ENCODE measurements at regions not wholly inside any gene's neighbourhood (a gene's known extent, or its start where the extent isn't known, plus 50 kb on each side); places are given as distances from the start of the nearest gene placed in this dataset.

- no peak overlapping the region for H3K4me3 Mint-ChIP-seq
- H3K36me3 Mint-ChIP-seq, result no peaks in the 10 kb centered on the region
- peaks cover 0 to 3% of the 10 kb centered on the region in 2 donors for H3K27me3 Mint-ChIP-seq (ENCODE audit: low read depth in 2 of 2)
- no peak overlapping the region for H3K27ac ChIP-seq (ENCODE audit: low read length)
- intact Hi-C loops (cut with micrococcal nuclease), result no loop called here
- H3K27me3 ChIP-seq (ENCODE audit: control insufficient read depth, insufficient read depth, low read length), result no peaks in the 10 kb centered on the region
- DNase-seq (no peak), ATAC-seq (no peak)
- H3K4me1 Mint-ChIP-seq, result no peaks in the 10 kb centered on the region
- no peak overlapping the region for H3K27ac Mint-ChIP-seq
- WGBS (ENCODE audit: insufficient coverage), result 62% methylated on average over 3 of the region's 3 CpGs
- H3K9me3 Mint-ChIP-seq, result peaks cover 0 to 2% of the 10 kb centered on the region in 2 donors
- no peaks in the 10 kb centered on the region for H3K36me3 ChIP-seq (ENCODE audit: control insufficient read depth, insufficient read depth, low read length)
- H3K9me3 ChIP-seq (ENCODE audit: control insufficient read depth, insufficient read depth, low read length), result no peaks in the 10 kb centered on the region
- no peaks in the 10 kb centered on the region for H3K4me1 ChIP-seq (ENCODE audit: control insufficient read depth, insufficient read depth, low read length)
- no peak overlapping the region for H3K4me3 ChIP-seq (ENCODE audit: low read length)
- no peak for TF ChIP-seq CTCF (IDR thresholded peaks at IDR 0.05)
These were observed 131.1 kb downstream of the TMEM114 start for GRCh38 chr16:8459085-8459733.

DNA sequence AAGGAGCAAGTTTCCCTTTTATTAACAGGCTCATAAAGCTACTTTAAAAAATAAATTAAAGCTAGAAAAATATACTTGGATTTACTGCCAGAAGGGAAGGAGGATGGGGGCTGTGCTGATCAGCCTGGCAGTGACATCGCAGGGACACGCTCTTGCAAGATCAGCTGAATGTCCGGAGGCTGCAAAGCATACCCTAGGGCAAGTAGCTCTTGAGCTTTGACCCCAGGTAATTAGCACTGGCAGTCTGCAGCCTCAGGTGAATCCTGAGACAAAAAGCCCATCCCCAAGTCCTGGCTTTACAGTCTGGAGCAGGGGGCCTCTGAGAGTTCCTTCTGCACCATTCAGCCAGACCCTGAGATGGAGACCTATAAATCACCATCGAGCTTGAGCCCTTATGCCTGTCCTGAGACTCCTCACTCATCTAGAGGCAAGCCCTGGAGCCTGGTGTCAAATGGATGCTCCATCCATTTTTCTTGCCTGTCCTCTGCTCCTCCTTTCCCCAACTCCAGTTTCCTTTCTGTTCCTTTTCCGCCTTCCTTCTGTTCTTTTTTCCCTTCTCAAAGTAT lies 131.7 kb downstream of the TMEM114 start:
- no peaks in the 10 kb centered on the region for H3K27me3 ChIP-seq (ENCODE audit: control insufficient read depth, insufficient read depth, low read length)
- H3K27ac Mint-ChIP-seq, result no peak overlapping the region
- H3K4me3 Mint-ChIP-seq, result no peak overlapping the region
- no peaks in the 10 kb centered on the region for H3K4me1 ChIP-seq (ENCODE audit: control insufficient read depth, insufficient read depth, low read length)
- 84% methylated on average over 5 of the region's 5 CpGs for WGBS (ENCODE audit: insufficient coverage)
- intact Hi-C loops (cut with micrococcal nuclease), result no loop called here
- peaks cover 0 to 3% of the 10 kb centered on the region in 2 donors for H3K27me3 Mint-ChIP-seq (ENCODE audit: low read depth in 2 of 2)
- ATAC-seq, result no peak
- DNase-seq, result no peak
- no peak overlapping the region for H3K4me3 ChIP-seq (ENCODE audit: low read length)
- no peaks in the 10 kb centered on the region for H3K36me3 Mint-ChIP-seq
- H3K36me3 ChIP-seq (ENCODE audit: control insufficient read depth, insufficient read depth, low read length), result no peaks in the 10 kb centered on the region
- peaks cover 0 to 4% of the 10 kb centered on the region in 2 donors for H3K9me3 Mint-ChIP-seq
- TF ChIP-seq CTCF (IDR thresholded peaks at IDR 0.05), result no peak
- no peak overlapping the region for H3K27ac ChIP-seq (ENCODE audit: low read length)
- no peaks in the 10 kb centered on the region for H3K4me1 Mint-ChIP-seq
- no peaks in the 10 kb centered on the region for H3K9me3 ChIP-seq (ENCODE audit: control insufficient read depth, insufficient read depth, low read length)

DNA sequence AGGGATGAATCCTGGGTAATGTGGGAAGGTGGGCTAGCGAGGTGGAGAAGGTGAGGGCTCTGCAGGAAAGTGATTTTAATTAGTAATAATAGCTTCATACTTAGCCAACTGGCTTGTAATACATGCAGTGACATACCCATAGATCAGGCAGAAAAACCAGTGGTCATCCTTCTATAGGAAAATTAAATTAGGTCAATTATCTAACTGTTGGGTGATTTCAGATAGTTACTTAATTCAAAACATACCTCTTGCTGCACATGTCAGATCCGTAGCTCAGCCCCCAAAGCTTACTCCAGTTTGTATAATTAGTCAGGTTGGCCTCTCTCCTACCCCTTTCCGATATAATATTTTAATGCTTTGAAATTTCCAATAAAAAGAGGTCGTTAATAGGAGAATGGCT lies 137.0 kb downstream of the TMEM114 start:
- 67% methylated on average over 1 of the region's 4 CpGs for WGBS (ENCODE audit: insufficient coverage)
- DNase-seq, result no peak
- no peak overlapping the region for H3K4me3 Mint-ChIP-seq
- no peaks in the 10 kb centered on the region for H3K4me1 Mint-ChIP-seq
- Histone ChIP-seq H3K4me3 (ENCODE audit: low read length) (no peak overlapping the region), H3K36me3 (ENCODE audit: control insufficient read depth, insufficient read depth, low read length) (no peaks in the 10 kb centered on the region), H3K4me1 (ENCODE audit: control insufficient read depth, insufficient read depth, low read length) (no peaks in the 10 kb centered on the region), H3K27me3 (ENCODE audit: control insufficient read depth, insufficient read depth, low read length) (no peaks in the 10 kb centered on the region), H3K27ac (ENCODE audit: low read length) (no peak overlapping the region), H3K9me3 (ENCODE audit: control insufficient read depth, insufficient read depth, low read length) (no peaks in the 10 kb centered on the region)
- no peaks in the 10 kb centered on the region for H3K27me3 Mint-ChIP-seq (ENCODE audit: low read depth in 2 of 2)
- peaks cover 0 to 3% of the 10 kb centered on the region in 2 donors for H3K9me3 Mint-ChIP-seq
- no peak overlapping the region for H3K27ac Mint-ChIP-seq
- intact Hi-C loops (cut with micrococcal nuclease), result no loop called here
- TF ChIP-seq CTCF (IDR thresholded peaks at IDR 0.05), result no peak
- no peak for ATAC-seq
- H3K36me3 Mint-ChIP-seq, result no peaks in the 10 kb centered on the region

DNA sequence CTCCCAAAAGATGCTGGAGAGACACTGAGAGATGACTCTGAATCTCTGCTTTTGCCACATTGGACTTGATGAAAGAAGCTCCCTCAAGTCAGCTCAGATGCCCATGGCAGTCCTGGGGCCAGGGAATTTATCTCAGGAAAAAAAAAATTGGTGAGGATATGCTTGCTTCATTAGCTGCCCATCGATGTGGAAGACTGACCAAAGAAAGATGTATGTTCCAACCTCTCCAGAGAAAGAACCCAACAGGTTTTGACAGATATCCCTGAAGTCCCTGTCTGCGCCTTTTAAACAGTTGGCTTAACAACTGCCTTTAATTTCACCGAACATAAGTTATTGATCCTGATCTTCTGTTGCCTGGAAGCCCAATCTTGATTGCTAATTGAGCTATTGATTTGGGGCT lies 137.4 kb downstream of the TMEM114 start:
- Histone ChIP-seq H3K4me3 (ENCODE audit: low read length) (no peak overlapping the region), H3K27ac (ENCODE audit: low read length) (no peak overlapping the region), H3K36me3 (ENCODE audit: control insufficient read depth, insufficient read depth, low read length) (no peaks in the 10 kb centered on the region), H3K4me1 (ENCODE audit: control insufficient read depth, insufficient read depth, low read length) (no peaks in the 10 kb centered on the region), H3K9me3 (ENCODE audit: control insufficient read depth, insufficient read depth, low read length) (no peaks in the 10 kb centered on the region), H3K27me3 (ENCODE audit: control insufficient read depth, insufficient read depth, low read length) (no peaks in the 10 kb centered on the region)
- H3K9me3 Mint-ChIP-seq, result peaks cover 0 to 3% of the 10 kb centered on the region in 2 donors
- no peak for DNase-seq
- no peaks in the 10 kb centered on the region for H3K4me1 Mint-ChIP-seq
- H3K4me3 Mint-ChIP-seq, result no peak overlapping the region
- ATAC-seq, result no peak
- 81% methylated on average over 3 of the region's 3 CpGs for WGBS (ENCODE audit: insufficient coverage)
- H3K36me3 Mint-ChIP-seq, result no peaks in the 10 kb centered on the region
- no peak for TF ChIP-seq CTCF (IDR thresholded peaks at IDR 0.05)
- no peak overlapping the region for H3K27ac Mint-ChIP-seq
- intact Hi-C loops (cut with micrococcal nuclease), result no loop called here
- H3K27me3 Mint-ChIP-seq (ENCODE audit: low read depth in 2 of 2), result no peaks in the 10 kb centered on the region

All from natural killer cell (primary cell).